Calu3 (cell line): ENCODE measurements at regions not wholly inside any gene's neighbourhood (a gene's known extent, or its start where the extent isn't known, plus 50 kb on each side); places are given as distances from the start of the nearest gene placed in this dataset.

ENCODE experiments used
- BruUV-seq: library from RNA; stranded (reverse); fragments of 400-500 nt; replicated peaks from 2 replicates; lab custom pipeline; 2021; lab: Mats Ljungman, UMichigan
- CTCF ChIA-PET: fragments of 300-600 bp; sonication (Branson Sonifier 250); formaldehyde crosslinking; loops from one replicate; lab custom pipeline; 2022; ENCODE audit warnings: antibody characterized with exemption; lab: Charles Lee
- DNase-seq: peaks from one replicate; pipeline ENCODE4 v3.0.0; 2022
- H3K27ac Mint-ChIP-seq: one replicate; pipeline ENCODE4 v1.8.0; 2022; ENCODE audit warnings: mixed read lengths; ENCODE audit not compliant: unreplicated experiment
- H3K27me3 Mint-ChIP-seq: one replicate; pipeline ENCODE4 v1.8.0; 2022; ENCODE audit warnings: mixed read lengths; ENCODE audit not compliant: unreplicated experiment
- H3K36me3 Mint-ChIP-seq: one replicate; pipeline ENCODE4 v1.8.0; 2022; ENCODE audit warnings: mild to moderate bottlenecking, moderate library complexity, mixed read lengths; ENCODE audit not compliant: insufficient read depth, unreplicated experiment
- H3K4me1 Mint-ChIP-seq: one replicate; pipeline ENCODE4 v1.8.0; 2022; ENCODE audit warnings: mild to moderate bottlenecking, low read depth, mixed read lengths; ENCODE audit not compliant: unreplicated experiment
- H3K4me3 Mint-ChIP-seq: one replicate; pipeline ENCODE4 v1.8.0; 2022; ENCODE audit warnings: mild to moderate bottlenecking, low read depth, moderate library complexity, mixed read lengths; ENCODE audit not compliant: unreplicated experiment
- H3K9me3 Mint-ChIP-seq: one replicate; pipeline ENCODE4 v1.8.0; 2022; ENCODE audit warnings: low read depth, mixed read lengths; ENCODE audit not compliant: unreplicated experiment
- CTCF ChIP-seq: fragments of 200-600 bp; IDR thresholded peaks from one replicate; pipeline ENCODE4 v1.8.0; 2022; ENCODE audit warnings: antibody characterized with exemption; ENCODE audit not compliant: unreplicated experiment
- intact Hi-C: fragments of 100-400 bp; cut with micrococcal nuclease; formaldehyde crosslinking; loops from one replicate; pipeline ENCODE4 v1.10.0; 2022; ENCODE audit not compliant: unreplicated experiment

- Mint-ChIP-seq H3K4me1 (peaks cover 59% of the 10 kb centered on the region), H3K36me3 (peaks cover 5% of the 10 kb centered on the region), H3K9me3 (peaks cover 4% of the 10 kb centered on the region), H3K27ac (no peak overlapping the region), H3K4me3 (no peak overlapping the region), H3K27me3 (no peaks in the 10 kb centered on the region)
- intact Hi-C loops = no loop called here
- DNase-seq = no peak
- TF ChIP-seq CTCF = no peak
- CTCF ChIA-PET = no interaction called here
- no TSS peak for BruUV-seq
Measured at GRCh38 chr12:124718458-124718857, 145.2 kb downstream of the SCARB1 start.

GRCh38 chr12:124718036-124718435 is 145.6 kb downstream of the SCARB1 start:
- Mint-ChIP-seq H3K36me3 (peaks cover 10% of the 10 kb centered on the region), H3K27me3 (no peaks in the 10 kb centered on the region), H3K27ac (no peak overlapping the region), H3K9me3 (peaks cover 1% of the 10 kb centered on the region), H3K4me3 (no peak overlapping the region), H3K4me1 (peaks cover 59% of the 10 kb centered on the region)
- BruUV-seq = no TSS peak
- DNase-seq = no peak
- TF ChIP-seq CTCF = no peak
- intact Hi-C loops = no loop called here
- CTCF ChIA-PET = no interaction called here

GRCh38 chr12:124717318-124717717 is 146.3 kb downstream of the SCARB1 start:
- no TSS peak for BruUV-seq
- no peak for DNase-seq
- CTCF ChIA-PET = interaction anchor here (0.6 kb wide), 1 partner anchor 142 kb away, joined by 4 read pairs; no protein-coding TSS in a partner anchor
- Mint-ChIP-seq H3K27ac (no peak overlapping the region), H3K4me1 (peaks cover 59% of the 10 kb centered on the region), H3K36me3 (peaks cover 12% of the 10 kb centered on the region), H3K4me3 (no peak overlapping the region), H3K9me3 (no peaks in the 10 kb centered on the region), H3K27me3 (no peaks in the 10 kb centered on the region)
- intact Hi-C loops = no loop called here
- TF ChIP-seq CTCF = no peak

GRCh38 chr12:124716208-124717130 is 147.2 kb downstream of the SCARB1 start:
- TF ChIP-seq CTCF = no peak
- intact Hi-C loops = no loop called here
- Mint-ChIP-seq H3K27me3 (no peaks in the 10 kb centered on the region), H3K36me3 (peaks cover 12% of the 10 kb centered on the region), H3K4me1 (peaks cover 58% of the 10 kb centered on the region), H3K9me3 (no peaks in the 10 kb centered on the region), H3K4me3 (no peak overlapping the region), H3K27ac (no peak overlapping the region)
- no TSS peak for BruUV-seq
- CTCF ChIA-PET = interaction anchor here (0.6 kb wide), 1 partner anchor 176 kb away, joined by 4 read pairs; no protein-coding TSS in a partner anchor
- no peak for DNase-seq
